Natural killer cell (primary cell): ENCODE measurements at regions not wholly inside any gene's neighbourhood (a gene's known extent, or its start where the extent isn't known, plus 50 kb on each side); places are given as distances from the start of the nearest gene placed in this dataset.
"Not testable (repeated sequence)": the region's sequence is repeated elsewhere in the genome, so short reads cannot be mapped to it uniquely, and the experiment has no call there.

Source experiments
- ATAC-seq, 3 donors: fragments of 150-1000 bp in 2 of 3; fragments of 200-7000 bp in 1 of 3; cut with Tn5 transposase; 1 replicate in 1 of 3; 2 replicates in 2 of 3; pipeline ENCODE4 v1.10.0; 2021; ENCODE audit warnings: mild to moderate bottlenecking in 2 of 3, moderate library complexity in 2 of 3
- DNase-seq, 2 donors: peaks; one replicate each; pipeline versions ENCODE4 v3.0.0 to v3.0.0-alpha.2; 2013 to 2021; ENCODE audit warnings: mixed read lengths in 1 of 2
- H3K27ac ChIP-seq: one replicate; pipeline ENCODE4 v1.5.1; 2013; ENCODE audit warnings: mild to moderate bottlenecking, low read length
- H3K27me3 ChIP-seq: one replicate; pipeline ENCODE4 v1.6.1; 2013; ENCODE audit warnings: low read length; ENCODE audit not compliant: control insufficient read depth, insufficient read depth
- H3K36me3 ChIP-seq: one replicate; pipeline ENCODE4 v1.6.1; 2013; ENCODE audit warnings: low read length; ENCODE audit not compliant: control insufficient read depth, insufficient read depth
- H3K4me1 ChIP-seq: one replicate; pipeline ENCODE4 v1.6.1; 2013; ENCODE audit warnings: low read length; ENCODE audit not compliant: control insufficient read depth, insufficient read depth
- H3K4me3 ChIP-seq: one replicate; pipeline ENCODE4 v1.5.1; 2013; ENCODE audit warnings: low read length
- H3K9me3 ChIP-seq: one replicate; pipeline ENCODE4 v1.6.1; 2013; ENCODE audit warnings: low read length; ENCODE audit not compliant: control insufficient read depth, insufficient read depth
- H3K27ac Mint-ChIP-seq, 2 donors: one replicate each; pipeline ENCODE4 v1.8.0; 2022; ENCODE audit warnings: mild to moderate bottlenecking in 2 of 2, mixed read lengths in 2 of 2, moderate library complexity in 1 of 2
- H3K27me3 Mint-ChIP-seq, 2 donors: one replicate each; pipeline ENCODE4 v1.8.0; 2022; ENCODE audit warnings: low read depth in 2 of 2, mixed read lengths in 2 of 2
- H3K36me3 Mint-ChIP-seq: one replicate; pipeline ENCODE4 v1.8.0; 2022; ENCODE audit warnings: mixed read lengths
- H3K4me1 Mint-ChIP-seq, 2 donors: one replicate each; pipeline ENCODE4 v1.8.0; 2022; ENCODE audit warnings: mixed read lengths in 2 of 2
- H3K4me3 Mint-ChIP-seq: one replicate; pipeline ENCODE4 v1.8.0; 2022; ENCODE audit warnings: mild to moderate bottlenecking, moderate library complexity, mixed read lengths
- H3K9me3 Mint-ChIP-seq, 2 donors: one replicate each; pipeline ENCODE4 v1.8.0; 2022; ENCODE audit warnings: mixed read lengths in 2 of 2
- WGBS: methylation state at CpG from one replicate; pipeline ENCODE4 v1.1.7; 2013; ENCODE audit warnings: missing lambda C conversion rate; ENCODE audit not compliant: insufficient coverage; 5-methylcytosine and 5-hydroxymethylcytosine counted together
- intact Hi-C: fragments of 100-400 bp; cut with micrococcal nuclease; formaldehyde crosslinking; loops from one replicate; pipeline ENCODE4 v1.14.2; 2022
- TF ChIP-seq, protein P1 (sequence below): fragments of 200-600 bp; IDR thresholded peaks from one replicate; pipeline ENCODE4 v1.8.0; 2022; ENCODE audit warnings: antibody characterized with exemption

GRCh38 chr5:119751734-119752094 is 122.4 kb downstream of the FAM170A start:
- TF ChIP-seq, protein P1, sequence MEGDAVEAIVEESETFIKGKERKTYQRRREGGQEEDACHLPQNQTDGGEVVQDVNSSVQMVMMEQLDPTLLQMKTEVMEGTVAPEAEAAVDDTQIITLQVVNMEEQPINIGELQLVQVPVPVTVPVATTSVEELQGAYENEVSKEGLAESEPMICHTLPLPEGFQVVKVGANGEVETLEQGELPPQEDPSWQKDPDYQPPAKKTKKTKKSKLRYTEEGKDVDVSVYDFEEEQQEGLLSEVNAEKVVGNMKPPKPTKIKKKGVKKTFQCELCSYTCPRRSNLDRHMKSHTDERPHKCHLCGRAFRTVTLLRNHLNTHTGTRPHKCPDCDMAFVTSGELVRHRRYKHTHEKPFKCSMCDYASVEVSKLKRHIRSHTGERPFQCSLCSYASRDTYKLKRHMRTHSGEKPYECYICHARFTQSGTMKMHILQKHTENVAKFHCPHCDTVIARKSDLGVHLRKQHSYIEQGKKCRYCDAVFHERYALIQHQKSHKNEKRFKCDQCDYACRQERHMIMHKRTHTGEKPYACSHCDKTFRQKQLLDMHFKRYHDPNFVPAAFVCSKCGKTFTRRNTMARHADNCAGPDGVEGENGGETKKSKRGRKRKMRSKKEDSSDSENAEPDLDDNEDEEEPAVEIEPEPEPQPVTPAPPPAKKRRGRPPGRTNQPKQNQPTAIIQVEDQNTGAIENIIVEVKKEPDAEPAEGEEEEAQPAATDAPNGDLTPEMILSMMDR = no peak
- no peaks in the 10 kb centered on the region for H3K36me3 Mint-ChIP-seq
- WGBS = 79% methylated on average over 4 of the region's 6 CpGs
- intact Hi-C loops = no loop called here
- no peaks in the 10 kb centered on the region for H3K27me3 ChIP-seq
- H3K4me3 ChIP-seq = no peak overlapping the region
- no peaks in the 10 kb centered on the region for H3K36me3 ChIP-seq
- H3K27ac Mint-ChIP-seq = no peak overlapping the region
- DNase-seq (no peak), ATAC-seq (no peak)
- H3K4me3 Mint-ChIP-seq = no peak overlapping the region
- H3K27ac ChIP-seq = no peak overlapping the region
- no peaks in the 10 kb centered on the region for H3K9me3 ChIP-seq
- no peaks in the 10 kb centered on the region for H3K4me1 ChIP-seq
- peaks cover 7 to 12% of the 10 kb centered on the region in 2 donors for H3K9me3 Mint-ChIP-seq
- no peaks in the 10 kb centered on the region for H3K27me3 Mint-ChIP-seq
- H3K4me1 Mint-ChIP-seq = no peaks in the 10 kb centered on the region

DNA sequence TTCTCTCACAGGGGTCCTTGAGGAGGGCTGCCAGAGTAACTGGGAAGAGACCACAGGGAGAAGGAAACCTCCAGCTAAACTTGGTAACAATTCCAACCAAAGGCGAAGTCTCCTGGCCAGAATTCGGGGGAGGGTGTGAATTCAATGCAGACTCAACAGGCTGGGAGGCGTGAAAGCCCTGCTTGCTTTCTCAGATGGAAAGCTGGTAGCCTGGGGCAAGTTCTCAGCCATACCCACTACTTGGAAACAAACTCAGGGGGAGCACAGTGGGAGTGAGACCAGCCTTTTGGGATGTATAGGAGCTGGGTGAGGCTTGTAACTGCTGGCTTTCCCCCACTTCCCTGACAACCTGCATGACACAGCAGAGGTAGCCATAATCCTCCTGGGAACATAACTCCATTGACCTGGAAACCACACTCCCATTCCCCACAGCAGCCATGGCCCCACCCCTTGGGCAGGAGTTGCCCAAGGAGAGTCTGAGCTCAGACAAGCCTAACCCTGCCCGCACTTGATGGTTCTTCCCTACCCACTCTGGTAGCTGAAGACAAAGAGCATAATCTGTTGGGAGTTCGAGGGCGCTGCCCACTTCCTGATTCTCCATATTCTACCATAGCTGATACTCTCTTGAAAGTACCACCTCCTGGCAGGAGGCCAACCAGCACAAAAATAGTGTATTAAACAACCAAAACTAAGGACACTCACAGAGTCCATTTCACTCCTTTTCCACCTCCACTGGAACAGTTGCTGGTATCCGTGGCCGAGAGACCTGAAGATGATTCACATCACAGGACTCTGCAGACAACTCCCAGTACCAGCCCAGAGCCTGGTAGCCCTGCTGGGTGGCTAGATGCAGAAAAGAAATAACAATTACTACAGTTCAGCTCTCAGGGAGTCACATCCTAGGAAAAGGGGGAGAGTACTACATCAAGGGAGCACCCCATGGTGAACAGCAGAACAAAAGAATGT is 123.8 kb downstream of the FAM170A start:
- H3K4me3 Mint-ChIP-seq = no peak overlapping the region
- WGBS = 88% methylated on average over 8 of the region's 8 CpGs

GRCh38 chr5:119754825-119755224 is 125.5 kb downstream of the FAM170A start:
- DNase-seq, H3K9me3 ChIP-seq, H3K27ac Mint-ChIP-seq, H3K36me3 ChIP-seq, H3K9me3 Mint-ChIP-seq, H3K27me3 Mint-ChIP-seq, H3K4me3 ChIP-seq, H3K27me3 ChIP-seq, H3K27ac ChIP-seq, H3K36me3 Mint-ChIP-seq, H3K4me1 ChIP-seq, H3K4me1 Mint-ChIP-seq, H3K4me3 Mint-ChIP-seq, intact Hi-C loops, ATAC-seq: not testable (repeated sequence)
- 98% methylated on average over 7 of the region's 7 CpGs for WGBS

More for the DNA sequence above, 123.8 kb downstream of the FAM170A start:
- TF ChIP-seq, protein P1 = no peak
- no peak overlapping the region for H3K27ac ChIP-seq
- DNase-seq (no peak), ATAC-seq (no peak)
- Mint-ChIP-seq H3K4me1 (no peaks in the 10 kb centered on the region), H3K27me3 (no peaks in the 10 kb centered on the region), H3K27ac (no peak overlapping the region), H3K36me3 (no peaks in the 10 kb centered on the region), H3K9me3 (peaks cover 7 to 12% of the 10 kb centered on the region in 2 donors)
- no peaks in the 10 kb centered on the region for H3K9me3 ChIP-seq
- H3K36me3 ChIP-seq = no peaks in the 10 kb centered on the region
- H3K4me1 ChIP-seq = no peaks in the 10 kb centered on the region
- intact Hi-C loops = no loop called here
- no peak overlapping the region for H3K4me3 ChIP-seq
- H3K27me3 ChIP-seq = no peaks in the 10 kb centered on the region

GRCh38 chr5:119757276-119757675 is 127.9 kb downstream of the FAM170A start:
- no peaks in the 10 kb centered on the region for H3K27me3 ChIP-seq
- H3K9me3 ChIP-seq = no peaks in the 10 kb centered on the region
- no peak overlapping the region for H3K4me3 ChIP-seq
- ATAC-seq (no peak), DNase-seq (no peak)
- intact Hi-C loops = no loop called here
- Mint-ChIP-seq H3K4me3 (no peak overlapping the region), H3K9me3 (peaks cover 7 to 9% of the 10 kb centered on the region in 2 donors), H3K27ac (no peak overlapping the region), H3K4me1 (no peaks in the 10 kb centered on the region), H3K36me3 (no peaks in the 10 kb centered on the region), H3K27me3 (no peaks in the 10 kb centered on the region)
- H3K27ac ChIP-seq = no peak overlapping the region
- no peaks in the 10 kb centered on the region for H3K4me1 ChIP-seq
- H3K36me3 ChIP-seq = no peaks in the 10 kb centered on the region
- TF ChIP-seq, protein P1 = no peak
- WGBS = 66% methylated on average over 2 of the region's 2 CpGs

DNA sequence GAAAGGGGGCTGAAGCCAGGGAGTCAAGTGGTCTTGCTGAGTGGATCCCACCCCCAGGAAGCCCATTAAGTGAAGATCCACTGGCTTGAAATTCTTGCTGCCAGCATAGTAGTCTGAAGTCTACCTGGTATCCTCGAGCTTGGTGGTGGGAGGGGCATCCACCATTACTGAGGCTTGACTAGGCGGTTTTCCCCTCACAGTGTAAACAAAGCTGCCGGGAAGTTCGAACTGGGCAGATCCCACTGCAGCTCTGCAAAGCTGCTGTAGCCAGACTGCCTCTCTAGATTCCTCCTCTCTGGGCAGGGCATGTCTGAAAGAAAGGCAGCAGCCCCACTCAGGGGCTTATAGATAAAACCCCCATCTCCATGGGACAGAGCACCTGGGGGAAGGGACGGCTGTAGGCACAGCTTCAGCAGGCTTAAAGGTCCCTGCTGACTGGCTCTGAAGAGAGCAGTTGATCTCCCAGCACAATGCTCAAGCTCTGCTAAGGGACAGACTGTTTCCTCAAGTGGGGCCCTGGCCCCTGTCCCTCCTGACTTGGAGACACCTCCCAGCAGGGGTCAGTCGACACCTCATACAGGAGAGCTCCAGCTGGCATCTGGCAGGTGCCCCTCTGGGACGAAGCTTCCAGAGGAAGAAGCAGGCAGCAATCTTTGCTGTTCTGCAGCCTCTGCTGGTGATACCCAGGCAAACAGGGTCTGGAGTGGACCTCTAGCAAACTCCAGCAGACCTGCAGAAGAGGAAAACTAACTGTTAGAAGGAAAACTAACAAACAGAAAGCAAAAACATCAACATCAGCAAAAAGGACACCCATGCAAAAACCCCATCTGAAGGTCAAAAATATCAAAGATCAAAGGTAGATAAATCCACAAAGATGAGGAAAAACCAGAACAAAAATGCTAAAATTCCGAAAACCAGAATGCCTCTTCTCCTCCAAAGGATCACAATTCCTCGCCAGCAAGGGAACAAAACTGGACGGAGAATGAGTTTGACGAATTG is 140.6 kb downstream of the FAM170A start:
- H3K27ac Mint-ChIP-seq, DNase-seq, H3K4me3 ChIP-seq, ATAC-seq, H3K27me3 ChIP-seq, H3K9me3 Mint-ChIP-seq, H3K27me3 Mint-ChIP-seq, H3K27ac ChIP-seq, intact Hi-C loops, H3K36me3 ChIP-seq, H3K4me1 ChIP-seq, H3K9me3 ChIP-seq, H3K4me3 Mint-ChIP-seq, H3K4me1 Mint-ChIP-seq, H3K36me3 Mint-ChIP-seq: not testable (repeated sequence)
- 63% methylated on average over 7 of the region's 11 CpGs for WGBS
